M059J (cell line): ENCODE measurements at regions not wholly inside any gene's neighbourhood (a gene's known extent, or its start where the extent isn't known, plus 50 kb on each side); places are given as distances from the start of the nearest gene placed in this dataset.

ENCODE experiments used
- DNase-seq: peaks from one replicate; pipeline ENCODE4 v3.0.0-alpha.2; 2012; ENCODE audit warnings: low read depth

- DNase-seq = no peak
Measured at GRCh38 chr11:92475819-92476218, 251.2 kb downstream of the FAT3 start.

- DNase-seq = no peak
Measured at GRCh38 chr11:92477686-92478085, 253.1 kb downstream of the FAT3 start.

GRCh38 chr11:92480499-92480898 is 255.9 kb downstream of the FAT3 start:
- peak; percentile 11 for DNase-seq

GRCh38 chr11:92482492-92483060 is 258.0 kb downstream of the FAT3 start:
- no peak for DNase-seq

GRCh38 chr11:92484570-92484969 is 260.0 kb downstream of the FAT3 start:
- no peak for DNase-seq

- DNase-seq = no peak
Measured at GRCh38 chr11:92489826-92490399, 265.3 kb downstream of the FAT3 start.

GRCh38 chr11:92492372-92492771 is 267.8 kb downstream of the FAT3 start:
- DNase-seq = no peak

- DNase-seq = no peak
Measured at GRCh38 chr11:92495107-92495793, 270.6 kb downstream of the FAT3 start.

- no peak for DNase-seq
Measured at GRCh38 chr11:92500453-92500852, 275.8 kb downstream of the FAT3 start.

- DNase-seq = no peak
Measured at GRCh38 chr11:92501066-92501739, 276.6 kb downstream of the FAT3 start.

- no peak for DNase-seq
Measured at GRCh38 chr11:92504004-92504403, 279.4 kb downstream of the FAT3 start.

- DNase-seq = no peak
Measured at GRCh38 chr11:92504534-92504933, 279.9 kb downstream of the FAT3 start.

GRCh38 chr11:92505689-92506088 is 281.1 kb downstream of the FAT3 start:
- peak; percentile 54 for DNase-seq

GRCh38 chr11:92506809-92507336 is 282.3 kb downstream of the FAT3 start:
- no peak for DNase-seq

- DNase-seq = no peak
Measured at GRCh38 chr11:92510591-92510990, 286.0 kb downstream of the FAT3 start.

- DNase-seq = no peak
Measured at GRCh38 chr11:92511522-92512203, 287.0 kb downstream of the FAT3 start.

- no peak for DNase-seq
Measured at GRCh38 chr11:92512204-92512569, 287.6 kb downstream of the FAT3 start.

GRCh38 chr11:92523611-92524010 is 299.0 kb downstream of the FAT3 start:
- DNase-seq = no peak

GRCh38 chr11:92524542-92524941 is 299.9 kb downstream of the FAT3 start:
- no peak for DNase-seq

- DNase-seq = peak; percentile 2
Measured at GRCh38 chr11:92527467-92527866, 302.8 kb downstream of the FAT3 start.

GRCh38 chr11:92528001-92528400 is 303.4 kb downstream of the FAT3 start:
- DNase-seq = peak; percentile 40
